Prostate gland (tissue), 2 donors: ENCODE measurements at regions not wholly inside any gene's neighbourhood (a gene's known extent, or its start where the extent isn't known, plus 50 kb on each side); places are given as distances from the start of the nearest gene placed in this dataset.
"Not testable (repeated sequence)": the region's sequence is repeated elsewhere in the genome, so short reads cannot be mapped to it uniquely, and the experiment has no call there.

Experiments
- CTCF ChIP-seq, 4 experiments: fragments of 200-600 bp in 2 of 4; fragments of 450-650 bp in 2 of 4; sonication (generic) in 2 of 4; IDR thresholded peaks; 1 replicate in 3 of 4; 2 replicates in 1 of 4; pipeline ENCODE4 v1.5.1; 2016 to 2019; ENCODE audit warnings: antibody characterized with exemption in 4 of 4, mild to moderate bottlenecking in 2 of 4, moderate library complexity in 2 of 4
- POLR2A ChIP-seq: fragments of 450-650 bp; IDR thresholded peaks from one replicate; pipeline ENCODE4 v1.6.1; 2016; ENCODE audit warnings: antibody characterized with exemption, mild to moderate bottlenecking

GRCh38 chr5:40111036-40111435 lies 568.7 kb upstream of the PTGER4 start:
- TF ChIP-seq CTCF (IDR thresholded peaks at IDR 0.05); POLR2A: not testable (repeated sequence)
